ENCODE measurements at regions not wholly inside any gene's neighbourhood (a gene's known extent, or its start where the extent isn't known, plus 50 kb on each side); places are given as distances from the start of the nearest gene placed in this dataset.

- ATAC-seq (ENCODE audit: low read depth) (no peak), DNase-seq (no peak)
- Mint-ChIP-seq H3K4me1 (no peaks in the 10 kb centered on the region), H3K27ac (no peak overlapping the region), H3K9me3 (ENCODE audit: insufficient read depth) (no peaks in the 10 kb centered on the region), H3K27me3 (no peaks in the 10 kb centered on the region), H3K4me3 (no peak overlapping the region)
- H3K27ac ChIP-seq (ENCODE audit: low read length in 2 of 2), result no peak overlapping the region
- no peak overlapping the region for H3K4me3 ChIP-seq (ENCODE audit: control extremely low read depth in 1 of 5, extremely low read depth in 1 of 5, insufficient read depth in 1 of 5, low read depth in 2 of 5, low read length in 4 of 5)
- no peaks in the 10 kb centered on the region for H4K20me1 ChIP-seq (ENCODE audit: control insufficient read depth, insufficient read depth, low read length, poor library complexity, severe bottlenecking)
- 82% methylated on average over 3 of the region's 3 CpGs for WGBS (ENCODE audit: insufficient coverage)
- H3K4me2 ChIP-seq (replicated peaks; ENCODE audit: low read depth, low read length, poor library complexity, severe bottlenecking), result no peak overlapping the region
- H2AFZ ChIP-seq (ENCODE audit: insufficient read depth, low read depth, low read length, poor library complexity, severe bottlenecking), result no peak overlapping the region
- no peaks in the 10 kb centered on the region for H3K27me3 ChIP-seq (replicated peaks in 1 of 4; ENCODE audit: control extremely low read depth in 1 of 4, control insufficient read depth in 3 of 4, insufficient read depth in 4 of 4, low read length in 3 of 4)
- peaks cover 0 to 6% (median 0%) of the 10 kb centered on the region in 3 donors for H3K9me3 ChIP-seq (ENCODE audit: control extremely low read depth in 1 of 3, control insufficient read depth in 2 of 3, insufficient read depth in 1 of 3, low read length in 2 of 3)
- no peaks in the 10 kb centered on the region for H3K36me3 ChIP-seq (replicated peaks in 1 of 2; ENCODE audit: control extremely low read depth in 1 of 2, control insufficient read depth in 1 of 2, extremely low read depth in 1 of 2, insufficient read depth in 2 of 2, low read length in 1 of 2)
- H3K79me2 ChIP-seq (ENCODE audit: control insufficient read depth, insufficient read depth, low read length), result no peaks in the 10 kb centered on the region
- intact Hi-C loops (cut with micrococcal nuclease), result no loop called here
- CTCF ChIA-PET, result interaction anchor here (1.4 kb wide), 1 partner anchor 1815 kb away, joined by 4 read pairs; no protein-coding TSS in a partner anchor
- no peak overlapping the region for H3K9ac ChIP-seq (ENCODE audit: low read length)
- POLR2A ChIA-PET, result no interaction called here
- no peak for TF ChIP-seq EZH2 (IDR thresholded peaks at IDR 0.05; ENCODE audit: borderline replicate concordance, insufficient read depth, low read depth, low read length, poor library complexity, severe bottlenecking)
- TF ChIP-seq, protein P1, sequence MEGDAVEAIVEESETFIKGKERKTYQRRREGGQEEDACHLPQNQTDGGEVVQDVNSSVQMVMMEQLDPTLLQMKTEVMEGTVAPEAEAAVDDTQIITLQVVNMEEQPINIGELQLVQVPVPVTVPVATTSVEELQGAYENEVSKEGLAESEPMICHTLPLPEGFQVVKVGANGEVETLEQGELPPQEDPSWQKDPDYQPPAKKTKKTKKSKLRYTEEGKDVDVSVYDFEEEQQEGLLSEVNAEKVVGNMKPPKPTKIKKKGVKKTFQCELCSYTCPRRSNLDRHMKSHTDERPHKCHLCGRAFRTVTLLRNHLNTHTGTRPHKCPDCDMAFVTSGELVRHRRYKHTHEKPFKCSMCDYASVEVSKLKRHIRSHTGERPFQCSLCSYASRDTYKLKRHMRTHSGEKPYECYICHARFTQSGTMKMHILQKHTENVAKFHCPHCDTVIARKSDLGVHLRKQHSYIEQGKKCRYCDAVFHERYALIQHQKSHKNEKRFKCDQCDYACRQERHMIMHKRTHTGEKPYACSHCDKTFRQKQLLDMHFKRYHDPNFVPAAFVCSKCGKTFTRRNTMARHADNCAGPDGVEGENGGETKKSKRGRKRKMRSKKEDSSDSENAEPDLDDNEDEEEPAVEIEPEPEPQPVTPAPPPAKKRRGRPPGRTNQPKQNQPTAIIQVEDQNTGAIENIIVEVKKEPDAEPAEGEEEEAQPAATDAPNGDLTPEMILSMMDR (IDR thresholded peaks at IDR 0.05), result no peak
- H3K4me1 ChIP-seq (ENCODE audit: control insufficient read depth in 2 of 2, insufficient read depth in 2 of 2, low read length in 2 of 2), result no peaks in the 10 kb centered on the region
Observed at GRCh38 chr7:85748861-85749260, 562.0 kb upstream of the SEMA3D start.

GRCh38 chr7:85737426-85737825 is 550.6 kb upstream of the SEMA3D start:
- H3K27me3 Mint-ChIP-seq, result no peaks in the 10 kb centered on the region
- H3K9ac ChIP-seq (ENCODE audit: low read length), result no peak overlapping the region
- ATAC-seq (ENCODE audit: low read depth) (no peak), DNase-seq (no peak)
- no peaks in the 10 kb centered on the region for H3K27me3 ChIP-seq (replicated peaks in 1 of 4; ENCODE audit: control extremely low read depth in 1 of 4, control insufficient read depth in 3 of 4, insufficient read depth in 4 of 4, low read length in 3 of 4)
- no peak overlapping the region for H2AFZ ChIP-seq (ENCODE audit: insufficient read depth, low read depth, low read length, poor library complexity, severe bottlenecking)
- H3K4me1 ChIP-seq (ENCODE audit: control insufficient read depth in 2 of 2, insufficient read depth in 2 of 2, low read length in 2 of 2), result no peaks in the 10 kb centered on the region
- H3K36me3 ChIP-seq (replicated peaks in 1 of 2; ENCODE audit: control extremely low read depth in 1 of 2, control insufficient read depth in 1 of 2, extremely low read depth in 1 of 2, insufficient read depth in 2 of 2, low read length in 1 of 2), result no peaks in the 10 kb centered on the region
- no peaks in the 10 kb centered on the region for H4K20me1 ChIP-seq (ENCODE audit: control insufficient read depth, insufficient read depth, low read length, poor library complexity, severe bottlenecking)
- WGBS (ENCODE audit: insufficient coverage), result 93% methylated on average over 2 of the region's 3 CpGs
- ChIA-PET POLR2A (no interaction called here), CTCF (no interaction called here)
- no peaks in the 10 kb centered on the region for H3K79me2 ChIP-seq (ENCODE audit: control insufficient read depth, insufficient read depth, low read length)
- no peak overlapping the region for H3K27ac Mint-ChIP-seq
- H3K27ac ChIP-seq (ENCODE audit: low read length in 2 of 2), result no peak overlapping the region
- H3K4me3 ChIP-seq (ENCODE audit: control extremely low read depth in 1 of 5, extremely low read depth in 1 of 5, insufficient read depth in 1 of 5, low read depth in 2 of 5, low read length in 4 of 5), result no peak overlapping the region
- intact Hi-C loops (cut with micrococcal nuclease), result no loop called here
- no peak overlapping the region for H3K4me3 Mint-ChIP-seq
- no peak overlapping the region for H3K4me2 ChIP-seq (replicated peaks; ENCODE audit: low read depth, low read length, poor library complexity, severe bottlenecking)
- TF ChIP-seq EZH2 (IDR thresholded peaks at IDR 0.05; ENCODE audit: borderline replicate concordance, insufficient read depth, low read depth, low read length, poor library complexity, severe bottlenecking), result no peak
- TF ChIP-seq, protein P1 (IDR thresholded peaks at IDR 0.05), result no peak
- no peaks in the 10 kb centered on the region for H3K9me3 ChIP-seq (ENCODE audit: control extremely low read depth in 1 of 3, control insufficient read depth in 2 of 3, insufficient read depth in 1 of 3, low read length in 2 of 3)
- no peaks in the 10 kb centered on the region for H3K9me3 Mint-ChIP-seq (ENCODE audit: insufficient read depth)
- no peaks in the 10 kb centered on the region for H3K4me1 Mint-ChIP-seq
